Type B pancreatic cell (in vitro differentiated cells): ENCODE measurements at regions not wholly inside any gene's neighbourhood (a gene's known extent, or its start where the extent isn't known, plus 50 kb on each side); places are given as distances from the start of the nearest gene placed in this dataset.
"Not testable (repeated sequence)": the region's sequence is repeated elsewhere in the genome, so short reads cannot be mapped to it uniquely, and the experiment has no call there.

Source experiments
- DNase-seq: peaks from one replicate; pipeline ENCODE4 v3.0.0; 2021; ENCODE audit warnings: mixed read lengths; ENCODE audit not compliant: unreplicated experiment; ENCODE audit errors: extremely low spot score
- H3K27ac Mint-ChIP-seq: 2 replicates; pipeline ENCODE4 v1.8.0; 2021; ENCODE audit warnings: mild to moderate bottlenecking, mixed read lengths
- H3K27me3 Mint-ChIP-seq: 2 replicates; pipeline ENCODE4 v1.8.0; 2021; ENCODE audit warnings: mixed read lengths
- H3K36me3 Mint-ChIP-seq: 2 replicates; pipeline ENCODE4 v1.8.0; 2021; ENCODE audit warnings: mixed read lengths
- H3K4me1 Mint-ChIP-seq: one replicate; pipeline ENCODE4 v1.8.0; 2021; ENCODE audit warnings: mixed read lengths; ENCODE audit not compliant: unreplicated experiment
- H3K4me3 Mint-ChIP-seq: 2 replicates; pipeline ENCODE4 v1.8.0; 2021; ENCODE audit warnings: mild to moderate bottlenecking, mixed read lengths
- H3K9me3 Mint-ChIP-seq: 2 replicates; pipeline ENCODE4 v1.8.0; 2021; ENCODE audit warnings: mixed read lengths
- TF ChIP-seq, protein P1 (sequence below): fragments of 200-600 bp; sonication (generic); conservative IDR thresholded peaks from 2 replicates; pipeline ENCODE4 v1.5.0; 2021; ENCODE audit warnings: antibody characterized with exemption, mild to moderate bottlenecking

DNA sequence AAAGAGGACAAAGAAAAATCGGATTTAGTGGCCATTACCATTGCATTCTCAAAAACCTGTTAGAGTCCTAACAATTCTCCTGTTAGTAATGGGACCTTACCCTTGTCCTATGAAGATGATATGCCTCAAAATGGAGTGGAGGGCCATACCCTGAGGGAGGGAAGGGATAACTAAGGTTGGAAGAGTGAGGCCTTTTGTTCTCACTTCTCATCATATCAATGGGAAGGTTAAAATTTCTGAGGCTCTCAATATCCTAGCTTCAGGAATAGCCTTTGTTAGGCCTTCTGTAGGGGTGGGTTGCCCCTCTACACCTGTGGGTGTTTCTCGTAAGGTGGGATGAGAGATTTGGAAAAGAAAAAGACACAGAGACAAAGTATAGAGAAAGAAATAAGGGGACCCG lies 109.4 kb upstream of the SGIP1 start:
- DNase-seq, H3K4me3 Mint-ChIP-seq, H3K9me3 Mint-ChIP-seq, H3K27ac Mint-ChIP-seq, H3K4me1 Mint-ChIP-seq, H3K27me3 Mint-ChIP-seq, H3K36me3 Mint-ChIP-seq: not testable (repeated sequence)

- TF ChIP-seq, protein P1, sequence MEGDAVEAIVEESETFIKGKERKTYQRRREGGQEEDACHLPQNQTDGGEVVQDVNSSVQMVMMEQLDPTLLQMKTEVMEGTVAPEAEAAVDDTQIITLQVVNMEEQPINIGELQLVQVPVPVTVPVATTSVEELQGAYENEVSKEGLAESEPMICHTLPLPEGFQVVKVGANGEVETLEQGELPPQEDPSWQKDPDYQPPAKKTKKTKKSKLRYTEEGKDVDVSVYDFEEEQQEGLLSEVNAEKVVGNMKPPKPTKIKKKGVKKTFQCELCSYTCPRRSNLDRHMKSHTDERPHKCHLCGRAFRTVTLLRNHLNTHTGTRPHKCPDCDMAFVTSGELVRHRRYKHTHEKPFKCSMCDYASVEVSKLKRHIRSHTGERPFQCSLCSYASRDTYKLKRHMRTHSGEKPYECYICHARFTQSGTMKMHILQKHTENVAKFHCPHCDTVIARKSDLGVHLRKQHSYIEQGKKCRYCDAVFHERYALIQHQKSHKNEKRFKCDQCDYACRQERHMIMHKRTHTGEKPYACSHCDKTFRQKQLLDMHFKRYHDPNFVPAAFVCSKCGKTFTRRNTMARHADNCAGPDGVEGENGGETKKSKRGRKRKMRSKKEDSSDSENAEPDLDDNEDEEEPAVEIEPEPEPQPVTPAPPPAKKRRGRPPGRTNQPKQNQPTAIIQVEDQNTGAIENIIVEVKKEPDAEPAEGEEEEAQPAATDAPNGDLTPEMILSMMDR: no peak
- Mint-ChIP-seq H3K4me1 (no peaks in the 10 kb centered on the region), H3K9me3 (peaks cover 5% of the 10 kb centered on the region), H3K4me3 (no peak overlapping the region), H3K27me3 (peaks cover 2% of the 10 kb centered on the region), H3K27ac (no peak overlapping the region), H3K36me3 (peaks cover 4% of the 10 kb centered on the region)
- no peak for DNase-seq
Measured at GRCh38 chr1:66426239-66426853, 107.6 kb upstream of the SGIP1 start.

DNA sequence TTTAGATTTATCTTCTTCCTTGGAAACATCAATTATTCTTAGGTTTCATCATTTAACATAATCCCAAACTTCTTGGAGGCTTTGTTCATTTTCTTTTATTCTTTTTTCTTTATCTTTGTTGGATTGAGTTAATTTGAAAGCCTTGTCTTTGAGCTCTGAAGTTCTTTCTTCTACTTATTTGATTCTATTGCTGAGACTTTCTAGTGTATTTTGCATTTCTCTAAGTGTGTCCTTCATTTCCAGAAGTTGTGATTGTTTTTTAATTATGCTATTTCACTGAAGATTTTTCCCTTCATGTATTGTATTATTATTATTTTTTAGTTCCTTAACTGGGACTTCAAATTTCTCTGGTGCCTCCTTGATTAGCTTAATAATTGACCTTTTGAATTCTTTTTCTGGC lies 103.1 kb upstream of the SGIP1 start:
- H3K27ac Mint-ChIP-seq, DNase-seq, H3K27me3 Mint-ChIP-seq, H3K4me3 Mint-ChIP-seq, H3K4me1 Mint-ChIP-seq, H3K9me3 Mint-ChIP-seq, H3K36me3 Mint-ChIP-seq: not testable (repeated sequence)

DNA sequence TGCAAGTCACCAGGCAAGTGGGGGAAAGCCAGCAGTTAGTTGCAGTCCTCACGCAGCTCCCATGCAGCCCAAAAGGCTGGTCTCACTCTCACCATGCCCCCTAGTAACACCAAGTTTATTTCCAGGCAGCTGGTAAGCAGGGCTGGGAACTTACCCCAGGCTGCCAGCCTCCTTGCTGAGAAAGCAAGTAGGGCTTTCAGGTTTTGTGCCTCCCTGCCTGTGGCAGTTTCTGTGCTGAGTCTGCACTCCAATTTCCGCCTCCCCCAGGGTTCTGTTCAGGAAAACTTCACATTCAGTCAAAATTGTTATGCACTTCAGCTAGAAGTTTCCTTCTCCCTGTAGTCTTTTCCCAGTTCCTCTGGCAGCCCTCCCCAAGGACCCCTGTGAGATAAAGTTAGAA lies 102.0 kb upstream of the SGIP1 start:
- Mint-ChIP-seq H3K9me3 (peaks cover 5% of the 10 kb centered on the region), H3K27ac (no peak overlapping the region), H3K4me3 (no peak overlapping the region), H3K4me1 (no peaks in the 10 kb centered on the region), H3K27me3 (peaks cover 2% of the 10 kb centered on the region), H3K36me3 (peaks cover 4% of the 10 kb centered on the region)
- no peak for DNase-seq
- TF ChIP-seq, protein P1: no peak

- no peak for DNase-seq
- H3K27ac Mint-ChIP-seq: no peak overlapping the region
- H3K27me3 Mint-ChIP-seq: peaks cover 2% of the 10 kb centered on the region
- H3K4me1 Mint-ChIP-seq: no peaks in the 10 kb centered on the region
- no peak overlapping the region for H3K4me3 Mint-ChIP-seq
- TF ChIP-seq, protein P1: no peak
- H3K9me3 Mint-ChIP-seq: peaks cover 5% of the 10 kb centered on the region
- H3K36me3 Mint-ChIP-seq: peaks cover 4% of the 10 kb centered on the region
Measured at GRCh38 chr1:66433611-66434010, 100.3 kb upstream of the SGIP1 start.

DNA sequence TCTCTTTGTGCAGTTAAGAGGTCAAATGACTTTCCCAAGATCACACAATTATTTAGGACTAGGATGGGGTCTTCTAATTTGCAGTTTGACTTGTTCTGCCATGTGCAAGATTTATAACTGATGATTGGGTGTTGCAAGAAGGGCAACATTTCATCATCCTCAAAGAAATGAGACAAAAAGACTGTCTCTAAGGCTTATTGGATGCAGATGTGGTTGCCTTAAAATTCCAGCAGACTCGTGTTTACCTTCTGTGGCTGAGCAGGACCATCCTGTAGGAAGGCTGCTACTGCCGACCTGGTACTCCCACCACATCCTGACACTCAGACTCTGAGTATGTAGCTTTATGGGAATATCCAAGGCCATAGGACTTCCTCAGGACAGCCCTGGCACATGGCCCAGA lies 99.9 kb upstream of the SGIP1 start:
- peaks cover 4% of the 10 kb centered on the region for H3K36me3 Mint-ChIP-seq
- H3K27me3 Mint-ChIP-seq: peaks cover 2% of the 10 kb centered on the region
- TF ChIP-seq, protein P1: no peak
- no peak overlapping the region for H3K4me3 Mint-ChIP-seq
- no peak for DNase-seq
- H3K27ac Mint-ChIP-seq: no peak overlapping the region
- H3K4me1 Mint-ChIP-seq: no peaks in the 10 kb centered on the region
- peaks cover 5% of the 10 kb centered on the region for H3K9me3 Mint-ChIP-seq

DNA sequence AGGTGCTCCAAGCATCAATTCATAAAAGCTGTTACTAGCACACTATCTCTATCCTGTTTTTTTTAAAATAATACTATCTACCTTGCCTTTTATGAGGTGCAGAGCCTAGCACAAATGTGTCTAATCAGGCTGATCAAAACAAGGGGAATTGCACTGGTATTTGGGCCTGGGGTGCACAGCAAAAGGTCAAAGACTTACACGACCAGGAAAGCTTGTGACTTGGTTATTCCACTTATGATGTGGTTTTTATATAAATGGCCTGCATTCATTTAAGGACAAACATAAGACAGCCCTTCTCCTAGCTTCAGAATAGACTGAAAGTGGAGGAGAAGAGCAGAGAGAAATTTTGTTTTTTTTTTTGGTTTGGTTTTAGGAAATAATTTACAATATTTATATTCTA lies 98.4 kb upstream of the SGIP1 start:
- TF ChIP-seq, protein P1: no peak
- Mint-ChIP-seq H3K27ac (no peak overlapping the region), H3K9me3 (no peaks in the 10 kb centered on the region), H3K4me3 (no peak overlapping the region), H3K27me3 (peaks cover 2% of the 10 kb centered on the region), H3K4me1 (no peaks in the 10 kb centered on the region), H3K36me3 (peaks cover 4% of the 10 kb centered on the region)
- no peak for DNase-seq
